ENCODE measurements at regions not wholly inside any gene's neighbourhood (a gene's known extent, or its start where the extent isn't known, plus 50 kb on each side); places are given as distances from the start of the nearest gene placed in this dataset.

- TF ChIP-seq RCOR1 (IDR thresholded peaks at IDR 0.05; ENCODE audit: low read length): no peak
- no peak for TF ChIP-seq SIN3A (IDR thresholded peaks at IDR 0.05; ENCODE audit: borderline replicate concordance, low read depth, low read length)
- TF ChIP-seq TCF12 (IDR thresholded peaks at IDR 0.05): no peak
- no peak for TF ChIP-seq RXRA (IDR thresholded peaks at IDR 0.05; ENCODE audit: borderline replicate concordance, low read depth)
- no peak for TF ChIP-seq GABPA (IDR thresholded peaks at IDR 0.05; ENCODE audit: low read depth)
- TF ChIP-seq PBX3 (IDR thresholded peaks at IDR 0.05): no peak
- TF ChIP-seq, protein P1, sequence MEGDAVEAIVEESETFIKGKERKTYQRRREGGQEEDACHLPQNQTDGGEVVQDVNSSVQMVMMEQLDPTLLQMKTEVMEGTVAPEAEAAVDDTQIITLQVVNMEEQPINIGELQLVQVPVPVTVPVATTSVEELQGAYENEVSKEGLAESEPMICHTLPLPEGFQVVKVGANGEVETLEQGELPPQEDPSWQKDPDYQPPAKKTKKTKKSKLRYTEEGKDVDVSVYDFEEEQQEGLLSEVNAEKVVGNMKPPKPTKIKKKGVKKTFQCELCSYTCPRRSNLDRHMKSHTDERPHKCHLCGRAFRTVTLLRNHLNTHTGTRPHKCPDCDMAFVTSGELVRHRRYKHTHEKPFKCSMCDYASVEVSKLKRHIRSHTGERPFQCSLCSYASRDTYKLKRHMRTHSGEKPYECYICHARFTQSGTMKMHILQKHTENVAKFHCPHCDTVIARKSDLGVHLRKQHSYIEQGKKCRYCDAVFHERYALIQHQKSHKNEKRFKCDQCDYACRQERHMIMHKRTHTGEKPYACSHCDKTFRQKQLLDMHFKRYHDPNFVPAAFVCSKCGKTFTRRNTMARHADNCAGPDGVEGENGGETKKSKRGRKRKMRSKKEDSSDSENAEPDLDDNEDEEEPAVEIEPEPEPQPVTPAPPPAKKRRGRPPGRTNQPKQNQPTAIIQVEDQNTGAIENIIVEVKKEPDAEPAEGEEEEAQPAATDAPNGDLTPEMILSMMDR (IDR thresholded peaks at IDR 0.05): no peak
- TF ChIP-seq ZBTB33 (IDR thresholded peaks at IDR 0.05; ENCODE audit: borderline replicate concordance, low read depth): no peak
- TF ChIP-seq USF2 (IDR thresholded peaks at IDR 0.05; ENCODE audit: borderline replicate concordance, low read depth, low read length): no peak
- no peak for TF ChIP-seq RFX5 (IDR thresholded peaks at IDR 0.05; ENCODE audit: low read length)
- no peak for TF ChIP-seq MXI1 (IDR thresholded peaks at IDR 0.05; ENCODE audit: low read depth, low read length)
- no peak for TF ChIP-seq EP300 (IDR thresholded peaks at IDR 0.05; ENCODE audit: borderline replicate concordance in 1 of 2, low read depth in 1 of 2, low read length in 1 of 2)
- TF ChIP-seq YY1 (IDR thresholded peaks at IDR 0.05; ENCODE audit: low read depth): no peak
Measured at GRCh38 chr10:125359401-125359800, 199.0 kb upstream of the CTBP2 start (continued).

DNA sequence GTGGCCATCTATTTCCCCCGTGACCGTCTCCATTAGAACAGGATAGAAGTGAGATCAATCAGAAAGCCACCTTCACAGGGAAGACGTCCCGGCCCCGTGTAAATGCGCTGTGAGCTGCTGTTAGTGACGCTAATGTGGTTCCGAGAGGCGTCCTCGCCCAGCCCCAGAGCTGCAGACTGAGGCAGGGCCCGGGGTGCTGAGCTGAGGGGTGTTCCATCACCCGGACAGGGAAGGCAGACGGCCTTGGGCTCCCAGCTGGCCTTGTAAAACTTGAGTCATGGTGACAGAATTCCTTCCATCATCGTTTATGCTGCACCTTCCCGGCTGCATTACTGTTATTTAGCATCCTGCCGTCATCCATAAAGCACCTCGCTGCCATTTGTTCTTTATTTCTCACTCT, 195.3 kb upstream of the CTBP2 start:
- WGBS (ENCODE audit: low lambda C conversion rate): 48% methylated on average over 9 of the region's 17 CpGs
- POLR2A ChIA-PET: no interaction called here
- no peak overlapping the region for H3K27ac ChIP-seq (ENCODE audit: low read depth in 2 of 2, low read length in 1 of 2)

More for the DNA sequence above, 195.3 kb upstream of the CTBP2 start:
- Histone ChIP-seq H3K9me2 (no peaks in the 10 kb centered on the region), H3K9ac (no peak overlapping the region), H3K9me3 (no peaks in the 10 kb centered on the region), H3K4me1 (ENCODE audit: control insufficient read depth in 1 of 2, insufficient read depth in 2 of 2, low read depth in 1 of 2, low read length in 1 of 2) (no peaks in the 10 kb centered on the region), H3K36me3 (replicated peaks in 1 of 2; ENCODE audit: control insufficient read depth in 1 of 2, insufficient read depth in 2 of 2, low read length in 1 of 2) (no peaks in the 10 kb centered on the region), H3K27me3 (ENCODE audit: insufficient read depth) (no peaks in the 10 kb centered on the region), H3K79me2 (ENCODE audit: insufficient read depth) (no peaks in the 10 kb centered on the region), H4K20me1 (ENCODE audit: insufficient read depth) (no peaks in the 10 kb centered on the region), H3K4me3 (ENCODE audit: low read depth in 2 of 2, low read length in 1 of 2) (no peak overlapping the region), H3F3A (replicated peaks; ENCODE audit: insufficient read depth) (no peaks in the 10 kb centered on the region), H3K4me2 (no peak overlapping the region), H2AFZ (ENCODE audit: low read depth) (no peak overlapping the region)
- TF ChIP-seq, protein P1 (IDR thresholded peaks at IDR 0.05): no peak
- TF ChIP-seq FOSL2 (IDR thresholded peaks at IDR 0.05; ENCODE audit: borderline replicate concordance, low read depth): no peak
- CTCF ChIA-PET: no interaction called here
- DNase-seq: no peak

All from SK-N-SH (cell line).